NCI-H526 treated with DMSO at 0.1 percent for 48 hours (cell line): ENCODE measurements at regions not wholly inside any gene's neighbourhood (a gene's known extent, or its start where the extent isn't known, plus 50 kb on each side); places are given as distances from the start of the nearest gene placed in this dataset.

Experiments used
- DNase-seq: peaks from one replicate; lab custom pipeline; 2025; lab: John Stamatoyannopoulos, UW

GRCh38 chr1:57492586-57493226 lies 68.8 kb upstream of the DAB1 start:
- DNase-seq = no peak

- no peak for DNase-seq
Observed at GRCh38 chr1:57489358-57490036, 65.6 kb upstream of the DAB1 start.

DNA sequence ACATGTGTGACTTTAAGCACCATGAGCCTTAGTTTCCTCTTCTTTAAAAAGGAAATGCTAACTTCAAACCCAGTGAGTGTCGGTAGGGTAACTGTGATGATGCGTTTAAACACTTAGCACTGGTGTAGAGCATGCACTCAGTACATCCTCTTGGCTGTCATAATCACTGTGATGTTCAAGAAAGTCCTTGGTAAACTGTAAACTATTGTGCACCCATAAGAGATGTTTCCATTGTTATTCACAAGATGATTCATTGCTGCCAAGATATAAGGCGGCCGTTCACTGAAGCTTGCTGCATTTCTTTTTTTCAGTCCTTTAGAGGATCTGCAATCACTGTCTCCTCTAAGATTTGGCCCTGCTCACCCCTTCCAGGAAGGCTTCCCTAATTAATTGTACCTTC lies 61.8 kb upstream of the DAB1 start:
- DNase-seq = no peak

DNA sequence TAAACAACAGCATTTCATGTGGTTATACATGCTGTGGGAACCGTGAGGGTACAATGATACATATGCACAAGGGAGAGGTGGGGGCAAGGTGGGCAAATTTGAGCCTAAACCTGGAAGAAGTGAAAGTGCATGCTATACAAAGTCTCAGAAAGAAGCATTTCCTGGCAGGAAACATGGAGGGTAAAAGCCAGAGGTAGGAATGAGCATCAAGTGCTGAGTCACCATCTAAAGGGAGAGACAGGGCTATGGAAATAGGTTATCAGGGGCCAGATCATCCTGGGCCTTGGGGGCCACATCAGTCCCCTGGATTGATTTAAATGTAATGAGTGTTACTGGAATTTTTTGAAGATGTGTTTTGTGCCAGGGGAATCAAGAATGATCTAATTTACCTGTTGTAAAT lies 60.1 kb upstream of the DAB1 start:
- no peak for DNase-seq

DNA sequence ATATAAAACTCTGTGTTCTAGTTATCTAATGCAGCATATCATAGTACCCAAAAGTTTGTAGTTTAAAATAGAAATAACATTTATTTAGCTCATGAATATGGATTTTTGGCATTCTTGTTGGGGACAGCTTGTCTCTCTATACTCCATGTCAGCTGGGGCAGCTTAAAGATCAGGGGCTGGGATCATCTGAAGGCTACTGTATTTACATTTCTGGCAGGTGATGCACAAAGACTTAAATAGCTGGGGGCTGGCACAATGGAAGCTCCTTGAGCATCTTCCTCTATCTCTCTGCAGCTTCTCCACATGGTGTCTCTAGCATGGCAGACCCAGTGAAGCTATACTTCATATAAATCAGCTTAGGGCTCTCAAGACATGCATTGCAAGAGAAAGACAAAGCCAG lies 55.6 kb upstream of the DAB1 start:
- no peak for DNase-seq

- no peak for DNase-seq
Observed at GRCh38 chr1:57475366-57475765, 51.5 kb upstream of the DAB1 start.

DNA sequence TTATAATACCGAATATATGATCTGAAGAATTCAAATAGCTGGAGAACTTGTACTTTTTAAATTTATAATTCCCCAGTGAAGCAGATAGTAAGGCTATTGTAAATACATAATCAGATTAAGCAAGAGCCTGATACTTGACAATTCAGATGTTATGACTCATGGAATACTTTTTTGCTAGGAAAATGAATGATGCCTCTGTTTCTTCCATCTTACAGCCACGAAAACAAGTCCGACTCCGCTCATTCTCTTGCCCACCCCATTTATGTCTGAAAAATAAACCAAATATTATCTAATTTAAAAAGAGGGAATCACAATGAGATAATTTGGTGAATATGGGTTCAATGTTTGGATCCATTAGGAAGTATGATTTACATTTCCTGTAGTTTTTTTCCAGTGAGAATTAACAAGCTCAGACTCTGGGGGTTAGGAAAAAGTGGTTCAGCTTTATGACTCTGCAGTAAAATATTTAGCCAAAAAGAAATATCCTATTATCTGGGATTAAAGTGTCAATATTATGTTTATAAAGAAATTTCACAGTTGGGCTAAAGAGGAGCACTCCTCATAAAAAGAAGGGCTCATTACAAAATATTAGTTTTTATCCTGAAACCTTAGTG lies 50.4 kb upstream of the DAB1 start:
- DNase-seq = no peak
